Adipocyte (in vitro differentiated cells): ENCODE measurements at regions not wholly inside any gene's neighbourhood (a gene's known extent, or its start where the extent isn't known, plus 50 kb on each side); places are given as distances from the start of the nearest gene placed in this dataset.

ENCODE experiments used
- DNase-seq: peaks from one replicate; pipeline ENCODE4 v3.0.0-alpha.2; 2015; ENCODE audit warnings: low read depth
- H3K27me3 ChIP-seq: replicated peaks from 2 replicates; pipeline ENCODE4 v1.7.0; 2013; ENCODE audit warnings: mild to moderate bottlenecking, low read length, moderate library complexity; ENCODE audit not compliant: control insufficient read depth, insufficient read depth
- H3K36me3 ChIP-seq: 2 replicates; pipeline ENCODE4 v1.7.0; 2013; ENCODE audit warnings: low read length, mild to moderate bottlenecking, moderate library complexity; ENCODE audit not compliant: control insufficient read depth, insufficient read depth, severe bottlenecking
- H3K4me1 ChIP-seq: 2 replicates; pipeline ENCODE4 v1.7.0; 2013; ENCODE audit warnings: mild to moderate bottlenecking, low read length, moderate library complexity; ENCODE audit not compliant: control insufficient read depth, insufficient read depth
- H3K4me3 ChIP-seq: 2 replicates; pipeline ENCODE4 v1.7.0; 2013; ENCODE audit warnings: mild to moderate bottlenecking, low read length, moderate library complexity
- H3K9ac ChIP-seq: 2 replicates; pipeline ENCODE4 v1.7.0; 2013; ENCODE audit warnings: mild to moderate bottlenecking, low read length, moderate library complexity
- H3K9me3 ChIP-seq: 2 replicates; pipeline ENCODE4 v1.7.0; 2013; ENCODE audit warnings: mild to moderate bottlenecking, low read length, moderate library complexity; ENCODE audit not compliant: control insufficient read depth

- DNase-seq: no peak
- Histone ChIP-seq H3K4me3 (no peak overlapping the region), H3K9me3 (no peaks in the 10 kb centered on the region), H3K36me3 (no peaks in the 10 kb centered on the region), H3K9ac (no peak overlapping the region), H3K27me3 (no peaks in the 10 kb centered on the region), H3K4me1 (peaks cover 2% of the 10 kb centered on the region)
Measured at GRCh38 chr4:181613200-181613599, 630.0 kb upstream of the TENM3 start.

GRCh38 chr4:181618038-181618618 lies 625.1 kb upstream of the TENM3 start:
- Histone ChIP-seq H3K27me3 (no peaks in the 10 kb centered on the region), H3K4me1 (peaks cover 3% of the 10 kb centered on the region), H3K9ac (no peak overlapping the region), H3K36me3 (no peaks in the 10 kb centered on the region), H3K4me3 (no peak overlapping the region), H3K9me3 (no peaks in the 10 kb centered on the region)
- DNase-seq: no peak

- Histone ChIP-seq H3K4me1 (peaks cover 3% of the 10 kb centered on the region), H3K36me3 (no peaks in the 10 kb centered on the region), H3K27me3 (no peaks in the 10 kb centered on the region), H3K9ac (no peak overlapping the region), H3K9me3 (no peaks in the 10 kb centered on the region), H3K4me3 (no peak overlapping the region)
- no peak for DNase-seq
Measured at GRCh38 chr4:181618896-181619295, 624.3 kb upstream of the TENM3 start.

- Histone ChIP-seq H3K4me3 (no peak overlapping the region), H3K9ac (no peak overlapping the region), H3K27me3 (no peaks in the 10 kb centered on the region), H3K9me3 (no peaks in the 10 kb centered on the region), H3K4me1 (peaks cover 3% of the 10 kb centered on the region), H3K36me3 (no peaks in the 10 kb centered on the region)
- no peak for DNase-seq
Measured at GRCh38 chr4:181619651-181620050, 623.6 kb upstream of the TENM3 start.

GRCh38 chr4:181637186-181638105 lies 605.8 kb upstream of the TENM3 start:
- Histone ChIP-seq H3K9ac (peak overlapping the region; percentile 15), H3K9me3 (no peaks in the 10 kb centered on the region), H3K36me3 (no peaks in the 10 kb centered on the region), H3K4me1 (peaks cover 12% of the 10 kb centered on the region), H3K27me3 (no peaks in the 10 kb centered on the region), H3K4me3 (peak overlapping the region; percentile 2)
- DNase-seq: no peak

- Histone ChIP-seq H3K36me3 (no peaks in the 10 kb centered on the region), H3K27me3 (no peaks in the 10 kb centered on the region), H3K4me3 (no peak overlapping the region), H3K9me3 (no peaks in the 10 kb centered on the region), H3K4me1 (peaks cover 1% of the 10 kb centered on the region), H3K9ac (no peak overlapping the region)
- DNase-seq: no peak
Measured at GRCh38 chr4:181643466-181643865, 599.7 kb upstream of the TENM3 start.

GRCh38 chr4:181645489-181645888 lies 597.7 kb upstream of the TENM3 start:
- Histone ChIP-seq H3K4me3 (no peak overlapping the region), H3K27me3 (no peaks in the 10 kb centered on the region), H3K36me3 (no peaks in the 10 kb centered on the region), H3K9me3 (no peaks in the 10 kb centered on the region), H3K4me1 (peaks cover 7% of the 10 kb centered on the region), H3K9ac (no peak overlapping the region)
- no peak for DNase-seq

GRCh38 chr4:181646864-181647263 lies 596.3 kb upstream of the TENM3 start:
- DNase-seq: no peak
- Histone ChIP-seq H3K36me3 (no peaks in the 10 kb centered on the region), H3K4me3 (no peak overlapping the region), H3K4me1 (peaks cover 8% of the 10 kb centered on the region), H3K27me3 (no peaks in the 10 kb centered on the region), H3K9me3 (no peaks in the 10 kb centered on the region), H3K9ac (no peak overlapping the region)

- H3K4me1 ChIP-seq: peaks cover 8% of the 10 kb centered on the region
- DNase-seq: peak; percentile 53
- no peaks in the 10 kb centered on the region for H3K27me3 ChIP-seq
- no peaks in the 10 kb centered on the region for H3K36me3 ChIP-seq
- no peaks in the 10 kb centered on the region for H3K9me3 ChIP-seq
- H3K9ac ChIP-seq: no peak overlapping the region
- no peak overlapping the region for H3K4me3 ChIP-seq
Measured at GRCh38 chr4:181647396-181648147, 595.6 kb upstream of the TENM3 start.

- no peaks in the 10 kb centered on the region for H3K36me3 ChIP-seq
- peaks cover 8% of the 10 kb centered on the region for H3K4me1 ChIP-seq
- no peak overlapping the region for H3K4me3 ChIP-seq
- peak; percentile 19 for DNase-seq
- no peaks in the 10 kb centered on the region for H3K27me3 ChIP-seq
- H3K9me3 ChIP-seq: no peaks in the 10 kb centered on the region
- no peak overlapping the region for H3K9ac ChIP-seq
Measured at GRCh38 chr4:181650033-181650825, 593.0 kb upstream of the TENM3 start.
